SHP77 (cell line): ENCODE measurements at regions not wholly inside any gene's neighbourhood (a gene's known extent, or its start where the extent isn't known, plus 50 kb on each side); places are given as distances from the start of the nearest gene placed in this dataset.

ENCODE experiments used
- DNase-seq, 2 experiments: peaks; one replicate each; lab custom pipeline; 2025; lab: John Stamatoyannopoulos, UW

GRCh38 chr15:66931768-66932633, 133.4 kb upstream of the SMAD3 start:
- no peak for DNase-seq

GRCh38 chr15:66932634-66933024, 132.8 kb upstream of the SMAD3 start:
- DNase-seq, result no peak

GRCh38 chr15:66933932-66934867, 131.2 kb upstream of the SMAD3 start:
- no peak for DNase-seq

- DNase-seq, result no peak
Measured at GRCh38 chr15:66934868-66935520, 130.4 kb upstream of the SMAD3 start.

GRCh38 chr15:66935688-66936087, 129.7 kb upstream of the SMAD3 start:
- DNase-seq, result no peak

GRCh38 chr15:66936109-66936860, 129.1 kb upstream of the SMAD3 start:
- no peak for DNase-seq

- DNase-seq, result no peak
Measured at GRCh38 chr15:66936861-66937582, 128.4 kb upstream of the SMAD3 start.

- no peak for DNase-seq
Measured at GRCh38 chr15:66937588-66937987, 127.8 kb upstream of the SMAD3 start.

- no peak for DNase-seq
Measured at GRCh38 chr15:66938114-66938830, 127.1 kb upstream of the SMAD3 start.

- DNase-seq, result no peak
Measured at GRCh38 chr15:66939016-66939415, 126.4 kb upstream of the SMAD3 start.

- no peak for DNase-seq
Measured at GRCh38 chr15:66939451-66940023, 125.9 kb upstream of the SMAD3 start.

- no peak for DNase-seq
Measured at GRCh38 chr15:66940368-66940767, 125.0 kb upstream of the SMAD3 start.

- DNase-seq, result no peak
Measured at GRCh38 chr15:66941108-66941711, 124.2 kb upstream of the SMAD3 start.

- no peak for DNase-seq
Measured at GRCh38 chr15:66941791-66942190, 123.6 kb upstream of the SMAD3 start.

- no peak for DNase-seq
Measured at GRCh38 chr15:66942649-66943390, 122.6 kb upstream of the SMAD3 start.

GRCh38 chr15:66943456-66944095, 121.8 kb upstream of the SMAD3 start:
- DNase-seq, result peak; percentile 28 to 63

GRCh38 chr15:66944121-66944520, 121.3 kb upstream of the SMAD3 start:
- no peak for DNase-seq

GRCh38 chr15:66945286-66945685, 120.1 kb upstream of the SMAD3 start:
- DNase-seq, result no peak
